HG03045 (cell line): ENCODE measurements at regions not wholly inside any gene's neighbourhood (a gene's known extent, or its start where the extent isn't known, plus 50 kb on each side); places are given as distances from the start of the nearest gene placed in this dataset.

Experiments used
- ATAC-seq: cut with Tn5 transposase; IDR thresholded peaks from one replicate; pipeline ENCODE4 v1.9.1; 2021; ENCODE audit warnings: mild to moderate bottlenecking, moderate library complexity; ENCODE audit not compliant: unreplicated experiment

DNA sequence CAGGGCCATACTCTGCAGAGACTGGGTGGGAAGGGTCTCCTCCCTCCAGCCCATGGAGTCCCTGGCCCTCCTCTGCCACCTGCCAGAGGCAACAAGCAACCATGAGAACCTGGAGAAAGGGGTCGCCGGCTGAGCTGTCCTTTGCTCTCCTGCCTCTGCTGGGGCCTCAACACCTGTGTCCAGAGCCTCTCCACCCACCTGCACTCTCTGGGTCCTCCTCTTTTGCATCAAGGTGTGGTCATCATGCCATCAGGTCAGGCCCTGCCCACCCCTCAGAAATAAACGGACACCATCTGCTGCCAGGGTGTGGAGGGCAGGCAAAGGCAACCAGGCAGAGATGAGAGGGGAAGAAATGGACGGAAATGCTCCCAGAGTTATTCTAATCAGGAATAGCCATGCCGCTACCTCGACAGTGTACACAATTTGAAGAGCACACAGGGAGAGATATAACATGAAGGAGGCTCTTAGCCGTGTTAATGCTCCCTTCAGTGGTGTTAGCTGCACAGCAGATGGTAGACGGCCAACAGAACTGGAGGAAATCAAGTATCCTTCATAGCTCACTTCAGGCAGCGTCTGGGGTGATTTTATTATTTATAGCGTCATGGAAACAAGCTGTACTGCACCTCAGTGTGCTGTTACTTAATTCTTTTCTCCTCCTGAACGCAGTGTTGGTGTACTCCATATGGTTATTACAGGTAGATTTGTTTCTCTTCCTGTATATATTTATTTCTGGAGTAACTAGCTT is 247.9 kb downstream of the TSN start:
- ATAC-seq = no peak

DNA sequence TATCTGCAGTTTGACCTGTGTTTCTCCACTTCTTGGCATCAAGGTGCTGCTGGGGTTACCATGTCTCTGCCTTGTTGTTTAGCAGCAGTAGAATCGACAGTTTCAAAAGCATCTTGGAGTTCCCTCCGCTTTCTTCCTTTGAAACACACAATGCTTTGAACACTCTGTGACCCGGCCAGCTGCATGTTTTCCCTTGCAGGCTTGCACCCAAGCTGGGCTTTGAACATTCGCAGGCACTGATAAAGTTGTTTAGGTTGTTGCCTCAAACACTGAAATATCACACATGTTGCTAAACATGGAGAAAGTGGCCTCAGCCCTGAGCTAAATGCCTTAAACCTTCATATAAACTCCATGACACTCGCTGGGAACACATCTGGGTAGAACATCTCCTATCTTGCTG is 251.7 kb downstream of the TSN start:
- no peak for ATAC-seq

DNA sequence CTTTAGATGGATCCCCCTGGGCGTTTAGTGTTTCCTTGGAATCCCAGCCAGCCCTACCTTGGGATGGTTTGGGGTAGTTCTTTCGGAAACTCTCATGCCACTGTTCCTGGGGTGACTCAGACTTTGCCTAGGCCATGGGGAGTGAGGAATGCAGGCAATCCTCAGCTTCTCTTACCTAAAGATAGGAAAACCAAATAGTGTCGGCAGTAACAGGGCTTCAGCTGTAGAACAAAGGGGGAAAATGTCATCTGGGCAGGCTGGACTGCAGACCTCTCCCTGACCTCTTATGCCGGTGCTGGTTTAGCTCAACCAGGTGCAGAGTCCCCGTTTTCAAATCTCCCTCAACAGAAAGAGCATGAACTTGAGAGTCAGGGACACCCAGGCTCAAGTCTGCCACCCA is 252.1 kb downstream of the TSN start:
- ATAC-seq = no peak

DNA sequence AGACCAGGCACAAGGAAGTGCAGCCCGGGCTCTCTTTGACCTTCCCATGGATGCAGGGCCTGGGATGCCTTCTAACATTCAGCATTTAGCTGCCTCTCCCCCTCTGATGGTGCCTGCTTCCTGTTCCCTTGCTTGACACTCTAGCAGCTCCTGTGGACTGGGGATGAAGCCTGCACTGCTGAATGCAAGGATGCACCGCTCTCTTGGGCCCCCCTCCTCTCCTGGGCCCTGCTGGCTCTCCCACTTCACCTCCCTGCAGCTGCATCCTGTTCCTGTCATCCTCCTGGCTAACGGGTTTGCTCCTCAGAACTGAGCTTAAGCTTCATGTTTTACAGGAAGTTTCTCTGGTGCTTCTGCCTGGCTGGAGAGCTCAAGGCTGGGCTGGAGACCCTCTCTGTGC is 254.1 kb downstream of the TSN start:
- no peak for ATAC-seq

DNA sequence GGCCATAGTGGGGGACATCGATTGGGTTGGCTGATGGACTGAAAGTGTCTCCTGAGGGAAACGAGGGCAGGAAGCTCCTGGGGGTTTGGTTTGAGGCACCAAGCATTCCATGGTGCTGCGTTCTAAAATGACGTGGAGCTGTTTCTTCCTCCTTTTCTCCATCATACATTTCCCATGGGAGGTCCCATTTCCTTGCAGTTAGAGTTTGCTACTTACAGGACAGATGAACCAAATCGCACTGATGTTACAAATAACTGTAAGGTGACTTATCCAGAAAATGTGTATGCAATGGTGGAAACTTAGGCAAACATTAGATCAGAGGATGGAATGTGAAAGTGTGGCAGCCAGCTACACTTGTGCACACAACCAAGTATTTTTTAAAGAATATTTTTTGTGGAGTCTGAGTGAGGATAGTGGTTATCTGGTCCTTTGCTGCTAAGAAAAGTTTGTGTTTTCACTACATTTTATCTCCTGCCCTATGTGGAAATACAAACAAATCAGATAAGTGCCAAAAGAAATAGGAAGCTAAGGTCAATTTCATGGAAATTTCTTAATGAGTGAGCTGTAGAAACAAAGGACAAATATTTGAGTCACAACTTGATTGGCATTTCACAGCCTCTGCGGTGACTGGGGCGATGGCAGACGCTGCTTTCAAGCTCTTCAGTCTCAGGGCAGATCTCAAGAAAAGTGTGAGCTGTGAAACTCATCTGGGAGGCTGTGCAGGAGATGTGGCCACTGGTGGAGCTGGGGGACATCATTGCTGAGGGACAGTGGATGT is 256.2 kb downstream of the TSN start:
- no peak for ATAC-seq

DNA sequence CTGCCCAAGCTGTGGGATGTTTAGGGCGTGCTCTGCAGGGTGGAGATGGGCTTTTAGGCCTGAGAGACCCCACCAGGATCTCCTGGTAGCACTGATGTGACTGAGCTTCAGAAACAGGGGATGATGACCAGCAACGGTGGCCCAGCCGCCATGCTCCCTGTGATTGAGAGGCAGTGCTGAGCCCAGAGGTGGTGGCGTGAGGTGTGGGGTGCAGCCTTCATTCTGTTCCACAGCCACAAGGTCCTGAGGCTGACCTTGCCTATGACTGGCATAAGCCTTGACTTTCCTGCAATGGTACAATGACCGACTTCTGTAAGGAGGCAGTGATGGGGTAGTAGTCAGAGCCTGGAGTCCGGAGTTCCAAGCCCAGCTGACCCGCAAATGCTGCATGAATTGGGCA is 263.3 kb downstream of the TSN start:
- no peak for ATAC-seq

DNA sequence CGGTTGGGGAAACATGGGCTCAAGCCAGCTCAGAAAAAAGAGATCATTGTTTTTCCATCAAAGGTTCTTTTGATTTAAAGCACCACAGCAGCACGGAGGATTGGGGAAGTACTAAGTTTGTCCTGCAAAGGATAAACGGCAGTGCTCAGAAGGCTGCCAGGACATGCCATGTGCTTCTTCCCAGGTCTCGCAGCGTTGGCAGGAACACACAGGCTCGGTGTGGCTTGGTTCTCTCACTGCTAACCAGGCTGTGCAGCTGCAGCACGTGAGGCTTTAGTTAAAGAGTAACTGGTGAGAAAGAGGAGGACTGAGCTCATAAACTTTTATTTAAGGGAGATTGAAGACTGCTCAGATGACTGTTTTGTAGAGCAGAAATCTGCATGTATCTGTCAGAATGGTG is 264.3 kb downstream of the TSN start:
- ATAC-seq = no peak

DNA sequence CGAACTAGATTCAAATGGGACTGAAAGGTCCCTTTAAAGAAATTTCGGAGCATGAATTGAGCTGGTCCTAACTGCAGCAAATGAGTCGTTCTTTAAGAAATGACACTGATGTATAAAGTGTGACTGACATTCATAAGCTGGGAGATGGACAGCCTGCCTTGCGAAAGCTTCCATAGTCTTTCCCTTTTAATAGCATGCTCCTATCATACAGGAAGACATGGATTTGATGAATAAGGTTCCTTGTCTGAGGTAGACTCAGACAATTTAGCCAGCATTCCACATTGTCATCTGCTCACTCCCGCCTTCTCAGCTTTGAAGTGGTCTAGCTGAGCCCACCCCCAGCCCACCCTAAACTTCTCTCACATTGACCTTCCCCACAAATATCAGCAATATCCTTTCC is 264.9 kb downstream of the TSN start:
- ATAC-seq = no peak

DNA sequence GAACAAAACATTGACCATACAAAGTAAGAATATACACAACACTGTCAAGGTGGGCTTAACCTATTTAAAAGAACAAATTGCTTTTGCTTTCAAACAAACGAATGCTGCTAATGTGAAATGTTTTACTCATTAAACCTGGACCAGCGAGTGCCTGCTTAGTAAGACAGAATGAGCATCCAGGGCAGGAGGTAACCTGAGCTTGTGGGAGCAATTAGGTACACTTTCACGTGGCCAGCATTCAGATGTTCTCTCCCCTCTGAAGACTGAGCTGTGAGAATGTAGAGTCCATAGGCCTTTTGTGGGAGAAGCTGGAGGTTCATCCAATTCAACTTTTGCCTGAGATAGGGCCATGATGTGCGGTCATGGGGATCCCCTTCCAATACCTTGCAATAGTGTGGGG is 266.5 kb downstream of the TSN start:
- no peak for ATAC-seq

DNA sequence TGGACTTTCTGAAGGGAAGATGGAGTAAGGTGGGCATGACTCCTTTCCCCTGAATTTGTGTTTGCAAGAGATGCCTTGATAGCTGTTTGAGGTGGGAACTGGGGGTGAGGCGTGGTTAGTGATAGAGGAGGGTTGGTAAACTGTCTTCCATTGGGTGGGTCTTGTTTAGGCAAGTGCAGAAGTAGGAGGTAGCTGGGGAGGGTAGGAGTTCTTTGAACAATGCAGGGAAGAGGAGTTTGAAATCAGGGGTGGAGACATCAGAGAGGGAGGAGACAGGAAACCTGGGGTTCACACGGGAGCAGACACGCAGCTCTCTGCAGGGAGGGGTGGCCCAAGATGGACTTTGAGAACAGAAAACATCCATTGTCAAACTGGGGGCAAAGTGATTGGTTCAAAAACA is 267.1 kb downstream of the TSN start:
- no peak for ATAC-seq

DNA sequence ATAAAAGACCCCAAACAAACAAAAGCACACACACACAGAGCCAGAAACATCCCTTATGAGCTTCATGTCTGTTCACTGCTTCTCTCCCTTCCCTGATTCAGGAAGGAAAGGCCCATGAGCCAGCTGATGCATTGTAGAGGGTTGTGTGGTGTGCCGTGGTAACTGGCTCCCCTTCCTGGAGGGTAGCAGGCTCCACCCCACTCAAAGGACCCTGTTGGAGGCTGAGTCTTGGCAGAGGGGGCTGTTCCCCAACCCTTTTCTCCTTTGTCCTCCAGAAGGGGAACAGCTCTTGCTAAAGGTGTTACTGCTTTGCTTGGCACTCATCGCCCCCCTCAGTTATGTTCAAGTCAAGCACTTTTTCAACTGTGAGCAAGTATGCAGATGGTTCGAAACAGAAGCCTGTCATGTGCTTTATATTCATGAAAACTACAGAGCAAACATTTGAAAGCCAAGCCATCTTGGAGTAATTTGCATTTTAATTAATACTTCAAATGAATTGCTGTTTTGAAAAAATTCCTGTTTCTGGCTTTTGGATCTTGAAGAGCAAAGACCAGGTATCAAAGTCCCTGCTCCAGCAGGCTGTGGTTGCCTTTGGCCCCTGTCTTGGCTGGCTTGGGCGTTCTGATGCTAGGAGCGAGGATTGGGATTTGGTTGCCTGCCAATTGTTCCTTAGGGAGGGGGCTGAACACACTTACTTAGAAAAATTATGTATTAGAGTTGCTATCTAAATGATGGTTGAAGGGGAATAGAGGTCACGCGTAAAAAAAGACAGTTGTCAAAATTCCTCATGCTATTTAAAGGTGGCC is 267.8 kb downstream of the TSN start:
- ATAC-seq = no peak

DNA sequence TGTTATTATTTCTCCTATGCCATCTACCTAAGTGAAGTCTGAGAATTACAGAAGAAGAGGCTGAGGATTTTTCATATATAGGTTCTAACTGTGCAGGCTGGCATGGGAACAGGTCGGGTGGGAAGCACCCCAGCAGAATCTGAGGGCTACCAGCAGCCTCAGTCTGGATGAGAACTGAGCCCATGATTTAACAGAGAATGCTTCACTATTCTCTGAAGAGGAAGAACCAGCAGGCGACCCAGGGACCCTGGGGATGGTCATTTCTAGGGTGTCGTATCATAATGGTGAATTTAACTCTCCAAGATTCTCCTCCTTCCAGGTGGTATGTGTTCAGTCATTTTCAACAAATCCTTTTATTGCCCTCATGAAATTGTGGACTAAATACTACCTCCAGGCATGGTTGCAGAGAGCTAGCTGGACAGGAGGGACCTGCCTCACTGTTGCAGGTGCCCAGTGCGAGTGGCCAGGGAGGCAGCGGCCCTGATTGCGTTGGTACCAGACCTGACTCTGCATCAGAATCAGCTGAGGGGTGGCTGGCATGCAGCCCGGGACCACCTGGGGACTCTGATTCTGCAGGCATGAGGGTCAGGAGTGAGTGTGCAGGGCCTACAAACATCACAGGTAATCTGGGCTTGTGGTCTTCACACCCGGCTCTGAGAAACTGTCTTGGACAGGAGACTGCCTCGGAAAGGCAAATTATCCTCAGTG is 272.2 kb downstream of the TSN start:
- no peak for ATAC-seq

DNA sequence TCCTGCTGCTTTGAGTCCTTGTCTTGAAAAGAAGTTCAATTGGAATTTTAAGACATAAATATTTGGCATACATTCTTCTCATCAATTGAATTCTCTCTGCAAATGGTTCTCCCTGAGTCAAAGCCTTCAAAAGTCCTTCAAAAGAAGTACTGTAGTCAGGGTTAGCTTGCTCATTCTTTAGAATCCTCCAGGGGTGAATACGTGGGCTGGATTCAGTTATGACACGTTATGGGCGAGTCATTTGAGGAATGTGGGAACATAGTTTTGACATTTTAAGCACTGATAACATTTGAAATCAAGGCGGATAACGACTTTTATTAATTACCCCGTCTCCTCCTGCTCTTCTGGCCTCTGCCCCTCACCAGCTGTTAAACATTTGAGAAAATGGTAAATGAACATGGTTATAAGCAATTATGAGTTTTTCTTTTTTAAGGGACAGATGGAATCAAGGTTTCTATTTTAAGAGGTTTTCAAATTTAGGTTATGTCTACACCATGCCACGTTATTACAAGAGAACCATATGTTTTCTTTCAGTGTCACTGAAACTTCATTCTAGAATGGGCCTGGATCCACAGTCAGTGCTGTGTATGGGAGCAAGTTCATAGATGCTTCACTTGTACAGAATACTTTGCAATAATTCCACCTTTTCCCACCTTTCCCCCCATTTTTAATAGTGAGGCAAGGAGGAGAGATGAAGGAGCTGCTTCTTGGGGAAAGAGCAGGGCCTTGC is 273.1 kb downstream of the TSN start:
- ATAC-seq = no peak

DNA sequence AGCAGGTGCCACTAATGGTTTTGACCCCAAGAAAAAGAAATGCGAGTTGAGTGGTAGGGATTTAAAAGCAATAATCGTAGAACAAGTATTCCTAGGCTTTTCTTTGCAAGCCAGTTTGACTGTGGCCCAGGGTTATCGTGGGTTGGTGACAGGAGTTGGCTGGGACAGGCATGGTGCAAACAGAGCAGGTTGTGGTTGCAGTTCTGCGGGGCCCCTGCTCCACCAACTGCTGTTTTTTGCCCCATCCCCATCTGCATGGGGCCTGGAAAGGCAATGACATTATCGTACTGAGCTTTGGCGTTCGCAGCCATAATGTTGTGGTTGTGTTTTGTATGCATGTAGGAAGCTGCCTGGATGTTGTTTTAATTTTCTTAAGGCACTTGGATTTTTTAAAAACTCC is 274.0 kb downstream of the TSN start:
- ATAC-seq = no peak

DNA sequence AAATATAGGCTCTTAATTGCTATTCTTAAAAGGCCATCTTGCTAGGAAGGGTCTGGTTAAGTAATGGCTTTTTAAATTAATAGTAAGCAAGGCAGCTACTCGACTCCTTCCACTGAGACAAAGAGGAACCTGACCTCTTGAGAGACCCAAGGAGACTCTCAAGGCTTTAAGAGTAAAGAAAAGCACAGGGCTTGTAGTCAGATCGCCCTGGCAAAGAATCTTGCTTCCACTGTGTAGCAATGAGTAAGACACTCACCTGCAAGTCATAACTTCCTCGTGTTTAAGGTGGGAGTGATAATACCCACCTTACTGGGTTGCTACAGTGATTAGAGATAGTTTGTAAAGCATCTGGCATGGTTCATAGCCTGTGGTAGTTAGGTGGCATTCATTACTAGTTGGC is 274.5 kb downstream of the TSN start:
- ATAC-seq = no peak

DNA sequence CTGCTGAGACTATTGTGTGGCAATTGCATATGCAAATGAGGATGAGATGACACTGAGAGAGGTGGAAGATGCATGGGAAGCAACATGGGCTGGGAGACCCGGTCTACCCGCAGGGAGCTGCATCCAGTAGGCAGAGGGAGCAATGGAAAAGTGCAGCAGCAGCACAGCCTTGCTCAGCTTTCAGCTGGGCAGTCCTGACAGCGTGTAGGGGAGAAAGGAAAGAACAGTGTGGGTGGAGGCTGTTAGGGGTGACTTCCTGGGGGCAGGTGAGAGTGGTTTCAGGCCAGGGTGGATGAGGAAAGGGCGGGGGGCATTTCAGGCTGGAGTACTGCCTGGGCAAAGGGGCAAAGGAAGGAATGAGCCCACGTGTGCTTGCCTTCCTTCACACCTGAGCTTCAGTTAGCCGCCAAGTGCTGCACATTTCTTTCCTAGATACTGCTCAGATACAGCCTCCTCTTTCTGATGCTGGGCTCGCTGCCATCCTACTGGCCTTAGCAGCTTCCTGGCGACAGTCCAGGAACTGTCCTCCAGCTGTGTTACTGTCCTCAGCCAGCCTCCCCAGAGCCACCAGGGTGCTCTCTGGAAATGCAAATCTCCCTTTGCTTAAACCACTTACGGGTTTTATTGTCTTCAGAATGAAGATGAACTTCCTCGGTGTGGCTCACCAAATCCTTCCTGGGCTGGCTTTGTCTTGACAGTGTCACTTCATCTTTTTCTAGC is 276.3 kb downstream of the TSN start:
- ATAC-seq = no peak

DNA sequence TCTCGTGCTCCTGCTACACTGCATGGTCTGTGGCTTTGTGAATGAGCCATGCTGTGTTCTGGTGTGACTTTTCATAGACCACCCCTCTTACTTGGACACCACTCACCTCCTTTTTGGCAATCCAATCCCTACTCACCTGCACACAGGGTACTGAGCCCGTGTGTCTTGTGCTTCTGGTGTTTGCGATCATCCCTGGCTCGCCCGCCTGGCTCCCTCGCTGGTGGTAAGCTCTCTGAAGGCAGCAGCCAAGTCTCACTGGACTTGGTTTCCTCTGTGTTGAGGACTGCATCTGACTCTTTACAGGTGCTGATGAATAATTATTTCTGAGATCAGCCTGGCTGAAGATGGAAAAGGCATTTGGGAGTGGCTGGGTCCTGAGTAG is 276.8 kb downstream of the TSN start:
- no peak for ATAC-seq

DNA sequence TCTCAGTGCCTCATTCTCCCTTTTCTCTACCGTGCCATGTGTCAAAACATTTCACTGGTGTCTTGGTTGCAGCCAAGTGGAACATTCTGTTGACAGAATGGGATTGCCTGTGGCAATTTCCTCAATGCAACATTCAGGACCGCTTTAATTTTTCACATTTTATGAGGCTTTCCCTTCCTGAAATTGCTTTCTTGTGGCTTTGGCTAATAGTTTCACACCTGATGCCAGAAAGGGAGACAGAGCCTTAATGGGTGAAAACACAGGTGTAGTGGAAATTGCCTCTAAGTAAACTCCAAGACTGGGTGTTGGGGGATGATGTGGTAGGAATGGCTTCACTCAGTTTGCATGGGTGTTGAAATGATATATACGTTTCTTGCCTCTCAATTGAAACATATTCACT is 278.3 kb downstream of the TSN start:
- ATAC-seq = no peak

DNA sequence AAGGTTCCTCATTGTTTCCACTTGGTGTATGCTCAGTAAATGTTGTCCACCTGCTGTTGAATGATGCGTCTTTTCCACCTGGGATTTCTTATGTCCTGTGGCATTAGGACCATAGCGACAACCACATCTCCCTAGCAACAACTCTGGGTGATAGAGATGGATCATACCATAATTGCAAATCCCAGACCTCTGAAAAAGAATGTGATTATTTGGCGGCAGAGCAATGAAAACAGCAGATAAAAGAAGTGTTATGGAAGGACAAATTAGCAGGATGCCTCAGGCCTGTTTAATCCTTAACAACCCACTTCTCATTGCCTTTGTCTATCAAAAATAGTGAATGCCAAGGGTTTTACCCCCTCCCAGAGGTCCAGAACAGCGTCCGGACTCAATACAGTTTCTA is 278.9 kb downstream of the TSN start:
- ATAC-seq = no peak

DNA sequence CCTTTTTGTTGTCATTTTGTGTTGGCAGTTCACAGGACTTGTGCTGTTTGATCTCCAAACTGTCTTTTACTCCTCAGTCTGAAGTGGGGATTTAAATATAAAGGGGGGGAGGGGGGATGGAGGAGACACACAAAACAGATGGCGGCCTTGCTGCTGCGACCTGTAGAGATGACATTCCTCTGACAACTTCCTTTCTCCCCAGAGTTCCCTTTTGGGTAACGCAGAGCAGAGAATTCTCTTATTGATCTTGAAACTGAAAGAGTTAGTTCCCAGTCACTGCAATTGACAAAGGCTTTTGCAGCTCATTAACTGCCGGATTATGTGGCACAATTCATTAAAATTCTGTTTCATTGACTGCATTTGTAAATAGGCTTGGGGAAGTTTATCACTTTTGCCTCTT is 279.3 kb downstream of the TSN start:
- no peak for ATAC-seq
